GM19023 (cell line): ENCODE measurements at regions not wholly inside any gene's neighbourhood (a gene's known extent, or its start where the extent isn't known, plus 50 kb on each side); places are given as distances from the start of the nearest gene placed in this dataset.

ENCODE experiments used
- ATAC-seq: cut with Tn5 transposase; IDR thresholded peaks from one replicate; pipeline ENCODE4 v1.9.1; 2021; ENCODE audit warnings: mild to moderate bottlenecking, moderate library complexity; ENCODE audit not compliant: unreplicated experiment

DNA sequence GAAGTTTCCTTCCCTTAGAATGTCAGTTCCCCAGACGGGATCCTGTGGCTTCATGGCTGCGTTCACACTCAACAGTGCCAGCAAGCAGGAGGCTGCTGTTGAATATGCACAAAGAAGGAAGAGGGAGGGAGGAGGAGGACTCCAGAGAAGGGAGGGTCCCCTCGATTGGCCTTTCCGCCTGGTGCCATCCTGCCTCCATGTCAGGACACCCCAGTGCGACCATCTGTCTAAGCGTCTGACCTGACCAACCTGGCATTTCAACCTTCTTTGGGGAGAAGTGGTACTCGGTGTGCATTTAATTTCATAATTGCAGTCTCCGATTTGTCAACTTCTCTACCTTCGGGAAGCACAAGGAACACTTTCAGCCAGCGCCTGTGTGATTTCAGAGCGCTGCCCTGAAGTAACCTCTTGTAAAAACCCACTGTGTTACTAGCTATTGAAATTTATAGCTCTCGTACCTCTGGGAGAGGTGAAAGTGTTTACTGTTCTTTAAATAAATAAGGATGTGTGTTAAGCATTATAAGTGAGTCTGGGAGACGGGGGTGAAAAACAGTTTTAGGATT is 1491.9 kb downstream of the TBC1D22A start:
- no peak for ATAC-seq

DNA sequence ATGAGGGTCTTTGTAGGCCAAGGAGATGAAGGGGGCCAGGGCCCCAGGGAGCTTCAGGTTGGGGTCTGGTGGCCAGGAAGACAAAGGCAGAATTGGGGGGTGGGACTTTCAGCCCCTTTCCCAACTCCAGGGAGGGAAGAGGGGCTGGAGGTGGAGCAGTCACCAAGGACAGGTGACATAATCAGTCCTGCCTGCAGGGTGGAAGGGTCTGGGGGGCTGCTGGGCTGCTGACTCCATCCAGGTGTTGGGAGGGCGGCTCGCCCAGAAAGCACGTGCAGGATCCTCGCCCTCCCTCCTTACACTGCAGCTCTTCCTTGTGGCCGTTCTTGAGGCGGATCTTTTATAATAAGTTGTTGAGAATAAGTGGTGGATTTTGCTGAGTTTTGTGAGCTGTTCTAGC is 1491.1 kb downstream of the TBC1D22A start:
- no peak for ATAC-seq

DNA sequence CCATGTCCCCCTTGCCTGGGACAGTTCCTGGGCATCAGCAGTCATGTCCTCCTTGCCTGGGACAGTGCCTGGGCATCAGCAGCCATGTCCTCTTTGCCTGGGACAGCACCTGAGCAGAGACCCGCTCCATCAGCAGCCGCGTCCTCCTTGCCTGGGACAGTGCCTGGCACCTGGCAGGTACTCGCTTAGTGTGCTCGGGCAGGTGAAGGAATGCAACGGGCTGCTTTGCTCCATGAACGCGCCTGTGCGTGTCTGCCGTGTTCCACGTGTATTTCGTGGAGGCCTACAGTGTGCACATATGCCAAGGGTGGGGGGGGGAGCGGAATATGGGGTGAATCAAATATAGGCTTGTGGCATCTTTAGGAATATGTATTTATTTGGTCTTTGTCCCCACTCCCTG is 1490.7 kb downstream of the TBC1D22A start:
- ATAC-seq, result no peak

DNA sequence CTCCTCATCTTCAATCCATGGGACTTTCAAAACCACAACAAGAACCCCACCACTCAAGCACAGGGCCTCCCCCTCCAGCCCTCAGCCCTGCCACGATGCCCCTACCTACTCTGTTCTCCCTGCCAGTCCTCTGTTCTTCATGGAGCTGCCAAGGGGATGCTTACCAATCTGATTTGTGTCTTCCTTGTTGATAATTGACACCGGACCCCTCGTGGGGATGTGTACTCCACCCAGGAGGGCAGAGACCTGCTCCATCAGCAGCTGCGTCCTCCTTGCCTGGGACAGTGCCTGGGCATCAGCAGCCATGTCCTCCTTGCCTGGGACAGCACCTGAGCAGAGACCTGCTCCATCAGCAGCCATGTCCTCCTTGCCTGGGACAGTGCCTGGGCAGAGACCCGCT is 1489.2 kb downstream of the TBC1D22A start:
- ATAC-seq, result no peak

DNA sequence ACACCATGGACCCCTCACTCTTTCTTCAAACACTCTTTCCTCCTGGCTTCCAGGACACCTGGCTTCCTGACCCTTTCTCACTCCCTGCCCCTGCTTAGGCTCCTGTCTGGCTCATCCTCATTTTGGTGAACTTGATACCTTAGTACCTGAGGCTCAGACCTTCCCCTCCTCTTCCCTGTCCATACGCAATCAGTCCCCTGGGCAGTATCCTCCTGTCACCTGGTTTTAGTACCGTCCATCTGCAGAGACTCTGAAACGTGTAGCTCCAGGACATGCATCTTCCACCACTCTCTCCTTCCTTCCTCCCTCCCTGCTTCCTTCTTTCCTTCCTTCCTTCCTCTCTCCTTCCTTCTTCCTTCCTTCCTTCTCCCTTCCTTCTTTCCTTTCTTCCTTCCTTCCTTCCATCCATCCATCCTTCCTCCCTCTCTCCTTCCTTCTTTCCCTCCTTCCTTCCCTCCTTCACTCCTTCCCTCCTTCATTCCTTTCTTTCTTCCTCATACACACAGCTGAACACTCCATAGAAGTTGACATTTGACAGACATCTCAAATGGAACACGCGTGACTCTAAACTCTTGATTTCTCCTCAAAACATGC is 1488.6 kb downstream of the TBC1D22A start:
- no peak for ATAC-seq

DNA sequence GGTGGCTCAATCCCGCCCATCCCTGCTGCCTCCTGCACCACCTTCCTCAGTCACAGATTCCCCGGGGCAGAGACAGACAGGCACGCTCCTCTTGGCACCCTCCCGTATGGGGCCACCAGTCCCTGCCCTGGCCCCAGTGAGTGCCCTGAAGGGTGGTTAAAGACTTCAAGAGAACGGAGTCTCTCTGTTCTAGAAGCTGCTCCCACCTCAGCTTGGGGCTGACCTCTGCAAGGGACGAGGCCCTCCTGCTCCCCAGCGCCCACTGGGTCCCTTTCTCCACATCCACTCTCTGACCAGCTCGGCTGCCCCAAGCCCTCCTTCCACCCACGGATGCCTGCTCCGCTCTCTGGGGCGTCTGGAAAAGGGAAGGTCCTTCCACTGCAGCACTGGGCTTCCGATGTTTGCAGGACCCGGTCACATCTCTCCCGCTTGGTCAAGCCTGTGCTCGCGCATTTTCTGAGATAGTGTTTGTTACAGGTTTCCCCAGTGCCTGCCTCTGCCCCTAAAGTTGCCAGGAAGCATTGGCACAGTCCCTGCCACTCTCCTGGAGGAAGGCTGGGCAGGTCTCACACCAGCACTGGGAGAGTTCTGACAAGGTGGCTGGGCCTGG is 1487.9 kb downstream of the TBC1D22A start:
- no peak for ATAC-seq

DNA sequence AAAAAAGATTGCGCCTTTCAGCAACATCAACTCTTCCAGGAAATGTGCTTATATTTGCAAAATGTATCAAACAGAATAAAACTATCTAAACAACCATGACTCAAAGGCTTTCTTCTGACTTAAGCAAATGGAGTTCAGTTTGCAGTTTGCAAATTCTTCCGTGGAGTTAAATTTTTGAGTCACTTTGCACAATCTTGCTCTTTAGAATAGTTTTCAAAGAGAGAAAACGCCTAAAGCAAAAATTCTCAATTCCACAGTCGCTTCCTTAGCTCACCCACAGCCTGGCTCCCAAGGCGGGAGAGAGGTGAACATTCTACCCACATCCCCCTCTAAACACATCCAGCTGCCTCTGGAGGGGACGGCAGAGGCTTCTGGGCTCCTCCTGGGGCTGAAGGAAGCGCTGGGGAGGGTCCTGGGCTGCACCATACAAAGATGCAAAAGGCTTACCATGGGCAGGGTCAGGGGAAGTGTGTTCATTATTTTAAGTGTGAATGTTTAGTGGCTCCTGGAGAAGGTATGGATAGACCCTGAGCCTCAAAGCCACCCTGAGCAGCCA is 1487.3 kb downstream of the TBC1D22A start:
- ATAC-seq, result no peak

DNA sequence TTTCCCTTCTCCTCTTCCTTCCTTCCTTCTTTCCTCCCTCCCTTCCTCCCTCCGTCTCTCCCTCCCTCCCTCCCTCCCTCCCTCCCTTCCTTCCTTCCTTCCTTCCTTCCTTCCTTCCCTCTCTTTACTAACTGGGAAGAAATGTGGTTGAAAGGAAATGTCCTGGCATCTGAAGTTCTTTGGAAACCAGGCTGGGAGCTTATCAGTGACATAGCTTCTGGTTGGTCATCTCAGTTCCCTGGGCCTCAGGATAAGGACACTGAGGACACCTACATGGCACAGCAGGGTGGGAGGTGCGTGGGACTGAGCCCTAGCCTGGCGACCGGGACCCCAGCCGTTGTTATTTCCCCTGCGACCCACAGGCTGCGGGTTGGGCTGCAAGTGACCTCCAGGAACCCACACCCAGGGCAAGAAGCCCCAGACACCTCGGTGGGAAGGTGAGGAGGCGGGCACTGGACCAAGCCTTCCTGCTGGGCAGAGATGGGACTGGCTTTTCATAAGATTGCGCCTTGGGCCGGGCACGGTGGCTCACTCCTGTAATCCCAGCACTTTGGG is 1486.5 kb downstream of the TBC1D22A start:
- ATAC-seq, result no peak

DNA sequence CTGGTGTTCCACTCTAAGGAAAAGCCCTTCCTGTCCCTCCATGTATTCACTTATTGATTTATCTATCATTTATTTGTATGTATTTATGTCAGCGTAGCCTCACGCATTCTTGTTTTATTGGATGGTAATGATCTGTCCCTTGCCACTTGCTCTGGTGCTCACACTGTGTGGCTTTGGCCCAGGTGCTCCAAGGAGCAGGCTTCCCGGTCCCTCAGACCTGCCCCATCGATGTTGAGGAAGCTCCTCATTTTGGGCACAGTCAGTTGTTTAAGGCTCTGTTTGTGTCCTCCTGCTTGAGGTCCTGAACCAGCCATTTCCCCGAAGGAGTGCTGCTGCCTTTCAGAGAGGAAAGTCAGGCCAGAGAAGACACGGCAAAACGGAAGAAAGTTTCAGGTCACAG is 1485.4 kb downstream of the TBC1D22A start:
- no peak for ATAC-seq

DNA sequence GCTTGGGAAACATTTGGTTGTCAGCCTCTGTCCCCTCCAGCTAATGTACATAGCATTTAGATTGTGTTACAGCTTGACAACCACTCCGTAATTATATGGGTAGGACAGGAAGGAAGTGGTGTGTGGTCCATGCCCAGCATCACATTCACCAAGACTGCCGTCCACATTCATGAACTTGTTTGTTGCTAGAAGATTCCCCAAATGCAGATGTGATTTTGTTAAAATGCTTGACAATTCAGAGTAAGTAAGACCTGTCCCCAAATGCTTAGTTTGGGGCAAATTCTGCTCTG is 1482.7 kb downstream of the TBC1D22A start:
- ATAC-seq, result no peak

DNA sequence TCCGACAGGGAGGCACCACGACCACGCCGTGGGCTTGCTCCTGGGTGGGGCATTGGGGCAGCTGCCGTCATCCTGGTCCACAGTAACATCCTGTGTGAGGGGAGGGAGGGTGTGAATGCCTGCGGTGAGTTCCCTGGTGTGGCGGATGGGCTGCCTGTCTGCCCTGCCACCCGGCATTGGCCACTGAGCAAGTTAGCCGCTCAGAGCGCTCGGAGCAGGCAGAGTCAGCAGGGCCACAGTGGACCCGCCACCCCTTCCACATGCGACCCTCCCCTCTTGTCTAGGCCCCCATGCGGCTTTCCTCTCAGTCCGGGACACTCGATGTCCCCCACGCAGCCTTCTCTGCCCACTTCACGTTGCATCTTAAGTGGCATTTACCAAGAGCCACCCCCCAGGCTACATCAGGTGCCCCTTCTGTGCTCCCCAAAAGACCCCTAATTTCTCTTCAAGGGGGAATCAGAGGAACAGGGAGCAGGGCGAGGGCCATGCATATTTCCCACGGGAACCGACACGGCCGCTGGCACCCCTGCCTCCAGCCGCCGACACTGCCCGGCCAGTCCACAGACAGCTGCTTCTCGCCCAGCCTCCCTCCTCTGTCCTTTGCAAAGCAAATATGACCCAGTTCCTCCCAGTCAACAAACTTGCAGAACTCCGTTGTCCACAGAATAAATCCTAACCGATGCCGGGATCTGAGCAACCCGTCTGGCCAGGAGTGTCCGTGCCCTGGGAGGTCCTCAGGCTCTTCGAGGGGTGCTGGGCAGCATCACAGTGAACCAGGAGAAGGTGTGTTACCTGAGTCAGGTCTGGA is 1482.1 kb downstream of the TBC1D22A start:
- ATAC-seq, result no peak

DNA sequence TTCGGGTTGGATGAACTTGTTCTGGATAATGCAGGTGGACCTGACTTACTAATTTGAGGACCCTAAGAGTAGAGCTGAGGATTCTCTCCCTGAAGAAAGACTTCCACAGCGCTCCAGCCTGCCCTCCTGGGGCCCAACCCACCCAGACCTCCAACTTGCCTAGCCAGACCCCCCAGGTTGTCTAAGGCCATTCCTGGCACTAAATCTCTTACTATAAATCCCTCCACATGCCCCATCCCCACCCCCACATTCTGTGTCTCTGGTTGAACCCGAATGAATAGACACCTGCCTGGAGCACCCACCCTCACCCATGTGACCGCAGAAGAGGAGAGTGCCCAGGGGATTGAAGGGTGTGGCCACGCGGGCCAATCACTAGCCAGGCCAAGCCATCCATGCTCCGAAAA is 1480.0 kb downstream of the TBC1D22A start:
- no peak for ATAC-seq

DNA sequence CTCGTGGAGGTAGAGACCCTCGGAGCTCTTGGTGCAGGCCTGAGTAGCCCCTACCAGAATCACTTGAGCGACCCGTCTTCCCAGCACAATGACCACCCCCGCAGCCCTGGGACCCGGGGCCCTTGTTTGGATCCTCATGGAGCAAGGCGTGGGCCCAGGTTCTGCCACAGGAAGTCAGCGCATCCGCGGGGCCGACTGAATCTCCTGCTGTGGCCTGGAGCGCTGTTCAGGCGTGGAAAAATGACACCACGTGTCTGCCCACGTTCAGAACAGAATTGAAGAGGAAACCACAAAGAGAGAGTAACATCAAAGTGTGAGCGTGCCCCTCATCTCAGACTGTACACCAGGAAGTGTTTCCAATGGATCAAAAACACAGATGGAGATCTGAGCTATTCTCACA is 1479.2 kb downstream of the TBC1D22A start:
- ATAC-seq, result no peak

DNA sequence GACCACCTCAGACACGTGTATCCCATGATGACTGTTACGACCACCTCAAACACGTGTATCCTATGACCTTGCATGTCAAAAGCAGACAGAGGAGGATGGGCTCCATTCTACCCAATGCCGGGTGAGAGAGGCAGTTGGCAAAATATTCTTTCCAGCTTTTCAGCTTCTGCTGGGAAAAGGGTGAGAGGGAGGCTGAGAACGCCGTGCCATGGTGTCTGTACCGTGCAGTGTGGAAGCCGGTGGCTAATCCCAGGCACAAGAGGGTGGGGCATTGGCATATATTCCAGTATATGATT is 1478.4 kb downstream of the TBC1D22A start:
- no peak for ATAC-seq

DNA sequence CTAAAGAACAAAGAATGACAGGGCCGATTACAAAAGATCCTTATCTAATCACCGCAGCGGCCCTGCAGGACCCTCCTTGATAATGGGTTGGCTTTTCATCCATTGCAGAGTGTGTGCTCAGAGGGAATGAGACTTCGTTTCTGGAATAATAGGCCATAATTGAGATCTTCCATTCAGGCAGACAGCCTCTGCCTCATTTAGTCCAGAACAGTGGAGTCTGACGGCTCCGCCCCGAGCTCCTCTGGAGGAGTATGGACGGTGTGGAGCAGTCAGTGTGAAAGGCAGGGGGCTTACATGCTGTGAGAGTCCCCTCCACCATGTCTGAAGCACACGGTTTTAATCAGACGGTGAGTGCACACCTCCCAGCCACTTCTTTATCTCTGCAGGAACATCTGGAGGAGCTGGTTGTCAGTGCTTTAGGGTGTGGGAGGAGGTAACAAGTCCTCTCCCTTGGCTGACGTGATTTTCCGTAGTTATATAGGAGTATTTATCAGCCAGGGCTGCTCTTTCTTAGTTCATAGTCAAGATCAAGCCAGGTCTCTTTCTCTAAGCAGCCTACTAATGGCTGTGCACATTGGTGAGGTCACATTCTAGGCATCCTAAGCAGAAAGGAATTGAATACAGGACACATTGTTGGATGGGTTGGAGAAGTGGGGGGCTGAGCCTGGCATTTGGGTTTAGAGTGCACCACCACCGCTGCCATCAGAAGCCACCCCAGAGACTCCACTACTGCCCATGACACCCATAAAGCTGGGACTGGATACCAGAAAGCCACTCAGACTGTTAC is 1477.9 kb downstream of the TBC1D22A start:
- no peak for ATAC-seq

DNA sequence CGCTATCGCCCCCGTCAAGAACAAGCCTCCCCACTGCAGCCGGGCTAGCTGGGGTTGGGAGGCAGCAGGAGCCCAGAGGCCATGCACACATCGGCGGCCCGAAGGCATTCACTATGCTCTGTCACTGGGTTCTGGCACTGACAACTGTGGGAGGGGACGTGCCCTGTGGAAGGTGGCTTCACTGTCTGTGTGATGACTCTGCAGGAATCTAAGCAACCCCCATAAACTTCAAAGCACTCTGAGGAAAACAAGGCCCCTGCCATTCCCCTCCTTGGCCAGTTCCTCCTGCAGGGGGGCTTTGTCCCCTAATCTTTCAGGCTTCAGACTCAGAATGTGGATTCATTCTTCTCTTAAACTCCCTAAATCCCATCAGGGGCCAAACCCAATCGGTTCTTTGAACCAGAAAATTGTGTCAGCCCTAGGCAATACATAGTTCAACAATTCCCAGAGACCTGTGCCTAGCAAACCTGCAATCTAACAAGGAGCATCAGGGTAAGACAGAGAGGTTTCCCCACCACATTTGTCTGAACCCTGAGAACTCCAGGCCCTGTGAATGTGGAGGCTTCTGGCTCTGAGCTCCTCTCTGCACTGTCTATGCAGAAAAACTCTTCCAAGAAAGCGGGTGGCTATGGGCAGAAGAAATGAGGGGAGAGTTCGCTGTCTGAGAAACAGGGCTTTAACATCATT is 1477.2 kb downstream of the TBC1D22A start:
- no peak for ATAC-seq

DNA sequence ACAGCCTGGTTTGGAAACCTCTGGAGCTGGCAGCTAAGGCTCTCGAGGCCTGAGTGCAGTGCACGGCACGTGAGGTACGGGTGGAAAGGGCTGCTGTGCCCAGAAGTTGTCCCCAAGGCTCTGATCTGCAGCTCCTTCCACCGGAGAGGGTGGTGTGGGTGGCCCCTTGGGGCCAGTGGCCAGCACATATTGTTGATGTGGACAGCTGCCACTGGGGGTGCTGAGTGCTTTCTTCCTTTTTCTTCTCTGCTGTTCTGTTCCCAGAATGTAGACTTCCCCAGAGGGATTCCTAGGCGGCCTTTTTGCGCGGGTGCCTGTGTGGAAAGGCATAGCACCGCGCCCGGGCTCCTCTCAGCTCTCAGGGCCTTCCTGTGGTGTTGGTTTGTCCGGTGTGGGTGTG is 1476.5 kb downstream of the TBC1D22A start:
- no peak for ATAC-seq

DNA sequence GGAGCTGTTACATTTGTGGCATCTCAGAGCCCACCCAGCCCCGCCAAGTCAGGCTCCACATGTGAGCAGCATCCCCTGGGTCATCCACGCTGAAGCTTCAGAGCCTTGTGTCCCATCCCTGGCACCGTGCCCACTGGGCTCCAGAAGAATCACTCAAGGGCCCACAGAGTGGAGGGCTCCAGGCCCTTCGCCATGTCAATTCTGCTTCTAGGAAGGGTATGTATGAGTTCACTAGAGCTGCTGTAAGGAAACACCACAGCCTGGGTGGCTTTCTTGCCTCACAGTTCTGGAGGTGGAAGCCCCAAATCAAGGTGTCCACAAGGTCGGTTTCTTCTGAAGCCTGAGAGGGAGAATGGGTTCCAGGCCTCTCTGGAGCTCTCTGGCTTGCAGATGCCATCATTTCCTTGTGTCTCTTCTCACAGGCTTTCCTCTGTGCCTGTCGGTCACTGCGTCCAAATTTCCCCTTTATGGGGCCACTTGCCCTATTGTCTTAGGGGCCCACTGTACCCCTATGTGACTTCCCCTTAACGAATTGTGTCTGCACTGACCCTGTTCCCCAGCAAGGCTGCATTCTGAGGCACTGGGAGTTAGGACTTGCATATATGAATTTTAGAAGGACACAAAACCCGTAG is 1476.0 kb downstream of the TBC1D22A start:
- ATAC-seq, result no peak

DNA sequence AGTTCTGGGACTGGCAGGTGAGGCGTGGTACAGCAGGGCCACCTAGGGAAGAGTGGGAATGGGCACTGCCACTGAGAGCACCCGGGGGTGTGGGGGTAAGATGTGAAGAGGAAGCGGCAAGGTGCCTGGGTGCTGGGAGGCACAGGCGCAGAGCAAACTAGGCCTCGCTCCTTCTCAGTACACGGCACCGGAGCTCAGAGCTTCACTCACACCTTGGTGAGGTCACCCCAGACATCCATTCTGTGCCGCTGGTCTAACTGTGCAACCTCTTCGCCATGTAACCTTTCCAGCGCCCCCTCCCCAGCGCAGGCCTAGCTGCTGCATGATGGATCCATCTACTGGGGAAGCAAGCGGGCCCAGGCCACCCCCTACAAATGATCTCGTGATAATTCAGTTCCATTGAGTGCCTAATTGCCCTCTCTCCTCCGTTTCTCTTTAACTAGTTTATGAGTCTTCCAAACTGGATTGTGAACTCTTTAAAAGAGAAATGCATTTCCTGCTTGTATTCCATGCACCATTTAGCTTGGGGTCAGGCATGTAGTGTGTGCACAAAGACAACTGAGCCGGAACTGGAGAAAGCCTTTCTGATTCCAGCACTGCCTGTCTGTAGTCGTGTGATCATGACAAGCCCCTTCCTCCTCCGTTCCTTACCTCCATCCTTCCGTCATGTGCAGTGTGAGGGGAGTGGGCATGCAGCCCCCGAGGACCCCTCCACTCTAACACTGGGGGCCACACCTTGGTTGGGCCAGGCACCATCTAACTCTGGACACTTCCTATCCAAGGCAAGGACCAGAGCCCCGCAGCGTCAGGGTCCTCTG is 1475.2 kb downstream of the TBC1D22A start:
- no peak for ATAC-seq
